Left ventricle myocardium inferior (tissue), 1 donor: ENCODE measurements at regions not wholly inside any gene's neighbourhood (a gene's known extent, or its start where the extent isn't known, plus 50 kb on each side); places are given as distances from the start of the nearest gene placed in this dataset.
"Not testable (repeated sequence)": the region's sequence is repeated elsewhere in the genome, so short reads cannot be mapped to it uniquely, and the experiment has no call there.

ENCODE experiments used
- DNase-seq: peaks from one replicate; pipeline ENCODE4 v3.0.0-alpha.2; 2020
- H3K27ac ChIP-seq: fragments of 200-600 bp; replicated peaks from 2 replicates; pipeline ENCODE4 v1.8.0; 2021
- H3K27me3 ChIP-seq: fragments of 200-600 bp; 2 replicates; pipeline ENCODE4 v1.8.0; 2021; ENCODE audit warnings: low read depth
- H3K36me3 ChIP-seq: fragments of 200-600 bp; 2 replicates; pipeline ENCODE4 v1.8.0; 2021
- H3K4me1 ChIP-seq: fragments of 200-600 bp; 2 replicates; pipeline ENCODE4 v1.8.0; 2021
- H3K4me3 ChIP-seq: fragments of 200-600 bp; 2 replicates; pipeline ENCODE4 v1.8.0; 2021; ENCODE audit warnings: mild to moderate bottlenecking, moderate library complexity
- H3K9me3 ChIP-seq: fragments of 200-600 bp; replicated peaks from 2 replicates; pipeline ENCODE4 v1.8.0; 2021
- CTCF ChIP-seq: fragments of 200-600 bp; IDR thresholded peaks from 2 replicates; pipeline ENCODE4 v1.8.0; 2021; ENCODE audit warnings: antibody characterized with exemption, mild to moderate bottlenecking, borderline replicate concordance
- intact Hi-C: fragments of 100-400 bp; cut with micrococcal nuclease; formaldehyde crosslinking; loops from one replicate; pipeline ENCODE4 v1.11.0; 2022
- donor health status: DM: no; HTN: yes; CAD: no; lungs with severe emphysema.

GRCh38 chr16:17921357-17921978, 415.1 kb downstream of the NPIPA8 start:
- Histone ChIP-seq H3K27me3 (no peaks in the 10 kb centered on the region), H3K9me3 (peaks cover 63% of the 10 kb centered on the region), H3K4me1 (no peaks in the 10 kb centered on the region), H3K4me3 (no peak overlapping the region), H3K27ac (no peak overlapping the region), H3K36me3 (no peaks in the 10 kb centered on the region)
- intact Hi-C loops = no loop called here
- TF ChIP-seq CTCF = peak; percentile 35
- DNase-seq = no peak

GRCh38 chr16:17917316-17918019, 419.1 kb downstream of the NPIPA8 start:
- intact Hi-C loops = no loop called here
- peaks cover 74% of the 10 kb centered on the region for H3K9me3 ChIP-seq

GRCh38 chr16:17915791-17916190, 420.7 kb downstream of the NPIPA8 start:
- H3K4me1 ChIP-seq = no peaks in the 10 kb centered on the region
- TF ChIP-seq CTCF = no peak
- no peaks in the 10 kb centered on the region for H3K36me3 ChIP-seq
- H3K9me3 ChIP-seq = peaks cover 61% of the 10 kb centered on the region
- H3K27me3 ChIP-seq = no peaks in the 10 kb centered on the region
- intact Hi-C loops = no loop called here
- H3K27ac ChIP-seq = no peak overlapping the region
- DNase-seq = no peak
- H3K4me3 ChIP-seq = no peak overlapping the region

More at GRCh38 chr16:17917316-17918019, 419.1 kb downstream of the NPIPA8 start:
- Histone ChIP-seq H3K27ac (no peak overlapping the region), H3K27me3 (no peaks in the 10 kb centered on the region), H3K4me3 (no peak overlapping the region), H3K4me1 (no peaks in the 10 kb centered on the region), H3K36me3 (no peaks in the 10 kb centered on the region)
- no peak for TF ChIP-seq CTCF
- no peak for DNase-seq

- DNase-seq = no peak
- H3K36me3 ChIP-seq = no peaks in the 10 kb centered on the region
- no peaks in the 10 kb centered on the region for H3K27me3 ChIP-seq
- no peak overlapping the region for H3K27ac ChIP-seq
- no peaks in the 10 kb centered on the region for H3K4me1 ChIP-seq
- peaks cover 46% of the 10 kb centered on the region for H3K9me3 ChIP-seq
- intact Hi-C loops = no loop called here
- no peak overlapping the region for H3K4me3 ChIP-seq
- TF ChIP-seq CTCF = no peak
Observed at GRCh38 chr16:17914168-17914567, 422.4 kb downstream of the NPIPA8 start.

GRCh38 chr16:17911578-17911977, 425.0 kb downstream of the NPIPA8 start:
- H3K4me3 ChIP-seq, H3K4me1 ChIP-seq, H3K27me3 ChIP-seq, H3K27ac ChIP-seq, intact Hi-C loops, DNase-seq, H3K36me3 ChIP-seq: not testable (repeated sequence)
- peaks cover 48% of the 10 kb centered on the region for H3K9me3 ChIP-seq

- H3K4me3 ChIP-seq, intact Hi-C loops, DNase-seq, H3K27me3 ChIP-seq, H3K36me3 ChIP-seq, H3K27ac ChIP-seq, H3K4me1 ChIP-seq: not testable (repeated sequence)
- peaks cover 36% of the 10 kb centered on the region for H3K9me3 ChIP-seq
Observed at GRCh38 chr16:17906626-17907025, 429.9 kb downstream of the NPIPA8 start.
